ENCODE measurements at regions not wholly inside any gene's neighbourhood (a gene's known extent, or its start where the extent isn't known, plus 50 kb on each side); places are given as distances from the start of the nearest gene placed in this dataset.
"Not testable (repeated sequence)": the region's sequence is repeated elsewhere in the genome, so short reads cannot be mapped to it uniquely, and the experiment has no call there.

GRCh38 chr2:147033044-147033443 lies 811.8 kb upstream of the ACVR2A start:
- DNase-seq, result no peak

GRCh38 chr2:147031897-147032296 lies 812.9 kb upstream of the ACVR2A start:
- DNase-seq, result no peak

GRCh38 chr2:147030966-147031720 lies 813.7 kb upstream of the ACVR2A start:
- no peak for DNase-seq

DNA sequence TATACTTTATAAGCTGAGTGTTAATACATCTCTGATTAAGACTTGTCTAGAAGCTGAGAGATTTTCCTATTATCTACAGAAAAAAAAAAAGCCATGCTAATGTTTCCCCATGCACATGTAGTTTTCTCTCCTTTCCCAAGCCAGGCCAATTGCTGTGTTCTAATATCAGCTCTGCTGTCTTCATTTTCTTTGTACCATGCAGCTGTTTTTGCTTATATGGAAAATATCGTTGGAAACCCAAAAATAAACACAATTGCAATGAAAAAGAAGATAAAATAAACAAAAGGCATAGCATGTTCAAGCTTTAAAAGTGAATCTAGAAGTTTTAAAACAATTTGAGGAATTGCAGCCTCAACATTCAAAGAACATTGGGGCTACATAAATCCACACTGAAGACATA lies 817.4 kb upstream of the ACVR2A start:
- no peak for DNase-seq

DNA sequence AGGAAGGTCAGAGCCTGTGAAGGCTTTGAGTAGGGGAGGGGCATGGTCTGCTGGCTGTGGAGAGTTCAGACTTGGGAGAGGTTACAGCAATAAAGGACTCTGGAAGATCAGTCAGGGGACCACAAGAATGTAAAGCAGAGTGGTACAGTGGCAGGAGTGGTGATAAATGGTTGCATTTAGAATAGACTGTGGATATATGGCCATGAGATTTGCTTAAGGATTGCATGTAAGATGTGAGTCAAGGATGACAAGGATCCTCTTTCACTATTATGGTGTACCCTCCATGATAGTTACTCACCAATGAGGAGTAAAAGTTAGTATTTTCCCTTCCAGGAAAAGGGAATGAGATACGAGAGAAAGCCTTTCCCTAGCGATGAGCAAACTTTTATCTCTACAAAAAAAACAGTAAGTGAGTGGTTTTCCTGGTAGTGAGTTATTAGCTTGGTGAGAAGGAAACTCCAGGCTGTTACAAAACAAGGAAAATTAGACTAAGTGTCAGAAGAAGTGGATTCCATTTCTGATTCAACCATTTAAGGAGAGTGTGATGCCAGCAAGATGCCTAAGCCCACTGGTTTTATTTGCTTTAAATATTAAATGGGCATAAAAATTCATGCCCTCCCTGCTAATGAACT lies 818.0 kb upstream of the ACVR2A start:
- DNase-seq, result no peak

- no peak for DNase-seq
Measured at GRCh38 chr2:147025646-147026585, 818.9 kb upstream of the ACVR2A start.

DNA sequence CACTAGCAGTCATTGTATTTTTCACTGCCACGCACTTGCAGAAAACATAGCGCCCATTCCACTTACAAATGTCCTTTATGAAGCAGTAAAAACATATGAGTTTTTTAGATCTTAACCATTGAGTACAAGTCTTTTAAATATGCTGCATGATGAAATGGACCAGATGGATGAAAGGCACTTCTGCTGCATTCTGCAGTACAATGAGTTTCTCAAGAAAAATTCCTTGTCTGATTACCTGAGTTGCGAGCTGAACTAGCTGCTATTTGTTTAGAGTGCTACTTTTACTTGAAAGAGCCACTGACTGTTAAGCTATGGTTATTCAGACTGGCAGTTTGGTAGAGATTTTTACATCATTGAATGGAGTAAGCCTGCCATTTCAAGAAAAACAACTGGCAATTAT lies 825.5 kb upstream of the ACVR2A start:
- no peak for DNase-seq

DNA sequence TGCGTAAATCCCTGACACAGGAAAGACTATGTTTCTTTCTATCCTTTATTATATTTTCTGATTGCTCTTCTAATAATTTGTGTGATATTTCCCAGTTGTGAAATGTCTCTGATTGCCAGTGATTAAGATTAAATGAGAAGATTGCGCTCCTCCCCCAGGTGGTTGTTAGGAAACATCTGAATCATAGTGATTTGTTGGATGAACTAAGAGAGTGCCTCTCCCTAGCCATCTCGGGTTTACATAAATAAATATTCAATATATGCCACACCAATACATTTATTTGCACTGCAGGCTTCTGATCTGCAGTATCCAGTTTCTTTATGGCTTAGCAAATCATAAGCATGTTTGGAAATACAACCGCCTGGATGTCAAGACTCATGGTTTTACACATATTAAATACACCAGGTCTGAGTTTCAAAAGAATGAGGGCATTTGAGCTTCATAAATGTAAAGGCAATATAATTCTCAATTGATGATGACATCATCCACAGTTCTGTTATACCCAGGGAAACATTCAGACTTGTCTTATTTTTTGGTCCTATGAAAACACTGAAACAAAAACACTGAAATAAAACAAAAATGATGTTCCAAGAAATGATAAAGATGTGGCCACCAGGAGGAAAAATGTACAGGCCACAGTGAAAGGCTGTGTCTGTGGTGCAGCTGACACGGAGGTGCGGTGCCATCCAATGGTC lies 826.7 kb upstream of the ACVR2A start:
- DNase-seq, result no peak

- DNase-seq, result no peak
Measured at GRCh38 chr2:147016181-147016580, 828.6 kb upstream of the ACVR2A start.

- no peak for DNase-seq
Measured at GRCh38 chr2:147015591-147015990, 829.2 kb upstream of the ACVR2A start.

- no peak for DNase-seq
Measured at GRCh38 chr2:147013696-147014392, 831.0 kb upstream of the ACVR2A start.

- no peak for DNase-seq
Measured at GRCh38 chr2:147008481-147008880, 836.3 kb upstream of the ACVR2A start.

DNA sequence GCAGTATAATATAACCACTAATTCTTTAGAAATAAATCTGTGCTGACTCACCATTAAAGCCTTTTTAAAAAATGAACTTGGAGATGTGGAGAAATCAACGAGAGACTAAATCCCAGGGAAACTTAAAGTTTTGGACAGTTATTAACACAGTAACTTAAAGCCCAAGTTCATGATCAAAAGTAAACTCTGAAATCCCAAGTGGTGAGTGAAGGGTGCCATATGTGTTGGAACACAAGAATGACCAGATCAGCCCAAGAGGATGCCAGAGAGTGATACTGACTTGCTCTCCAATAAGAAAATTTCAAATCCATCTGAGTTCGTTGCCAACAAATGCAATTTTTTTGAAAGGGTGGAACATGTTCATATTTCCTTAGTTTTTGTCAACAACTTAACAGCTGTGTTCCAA lies 838.1 kb upstream of the ACVR2A start:
- no peak for DNase-seq

- DNase-seq, result no peak
Measured at GRCh38 chr2:147003081-147003480, 841.7 kb upstream of the ACVR2A start.

- DNase-seq, result no peak
Measured at GRCh38 chr2:147002256-147002655, 842.6 kb upstream of the ACVR2A start.

DNA sequence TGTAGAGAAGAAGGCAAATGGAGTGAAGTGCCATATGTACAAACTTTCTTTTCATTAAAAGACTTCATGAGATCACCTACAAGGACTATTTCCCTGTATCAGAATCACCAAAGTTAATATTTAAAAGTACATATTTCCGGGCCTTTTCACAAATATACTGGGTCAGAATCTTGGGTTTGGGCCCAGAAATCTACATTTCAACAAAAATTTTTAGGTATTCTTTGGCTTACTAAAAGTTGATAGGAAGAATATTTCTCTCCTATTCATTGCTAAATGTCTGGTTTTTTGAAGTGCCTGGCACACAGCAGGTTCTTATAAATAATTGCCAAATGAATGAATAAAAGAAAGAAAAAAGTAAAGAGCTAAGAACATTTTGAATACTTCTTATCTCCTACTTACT lies 843.8 kb upstream of the ACVR2A start:
- DNase-seq, result no peak

- not testable (repeated sequence) for DNase-seq
Measured at GRCh38 chr2:147000151-147000550, 844.7 kb upstream of the ACVR2A start.

- DNase-seq, result no peak
Measured at GRCh38 chr2:146997945-146998344, 846.9 kb upstream of the ACVR2A start.

DNA sequence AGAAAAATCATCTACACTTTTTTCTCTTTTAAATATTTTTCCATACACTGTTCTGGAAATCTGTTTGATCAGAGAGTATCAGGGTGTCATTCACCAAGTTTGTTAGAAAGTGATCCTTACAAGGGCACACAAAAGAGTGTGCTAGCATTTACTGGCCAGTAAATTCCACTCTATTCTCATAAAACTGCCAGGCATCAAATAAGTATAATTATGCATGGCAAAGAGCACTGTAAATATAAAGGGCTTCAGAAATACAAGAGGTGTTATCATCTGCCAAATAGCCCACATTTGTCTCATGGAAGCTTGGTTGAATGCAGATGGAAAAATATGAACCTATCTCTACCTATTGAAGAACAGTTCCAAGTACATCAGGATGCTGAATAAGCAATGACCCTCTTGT lies 847.3 kb upstream of the ACVR2A start:
- DNase-seq, result no peak

GRCh38 chr2:146994246-146994645 lies 850.6 kb upstream of the ACVR2A start:
- no peak for DNase-seq

DNA sequence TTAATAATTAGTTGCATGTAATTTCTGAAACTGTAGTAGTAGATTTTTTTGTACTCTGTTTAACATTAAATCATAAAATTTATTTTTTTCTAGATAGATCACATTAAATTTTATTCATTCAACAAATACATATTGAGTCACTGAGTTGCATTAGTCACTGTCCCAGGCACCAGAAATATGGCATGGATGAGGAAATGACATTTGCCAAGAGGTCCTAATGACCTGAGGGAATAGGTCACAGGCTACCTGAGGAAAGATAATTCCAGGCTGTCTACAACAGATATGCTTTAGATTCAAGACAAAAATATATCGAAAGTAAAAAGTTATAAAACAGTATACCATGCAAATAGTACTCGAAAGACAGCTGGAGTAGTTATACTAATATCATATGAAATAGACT lies 852.4 kb upstream of the ACVR2A start:
- no peak for DNase-seq

- DNase-seq, result no peak
Measured at GRCh38 chr2:146992057-146992456, 852.8 kb upstream of the ACVR2A start.

All from GF-D8 (cell line).